ENCODE measurements at regions not wholly inside any gene's neighbourhood (a gene's known extent, or its start where the extent isn't known, plus 50 kb on each side); places are given as distances from the start of the nearest gene placed in this dataset.

- Histone ChIP-seq H3K79me1 (ENCODE audit: low read length) (no peaks in the 10 kb centered on the region), H2BK120ac (ENCODE audit: insufficient read depth, low read length, poor library complexity) (no peak overlapping the region), H3K27ac (ENCODE audit: low read depth, low read length) (no peak overlapping the region), H3K4me2 (ENCODE audit: low read length) (no peak overlapping the region), H2BK5ac (ENCODE audit: low read depth, low read length, poor library complexity) (no peak overlapping the region), H2BK12ac (ENCODE audit: low read length) (no peak overlapping the region), H4K8ac (ENCODE audit: low read depth, low read length) (no peak overlapping the region), H3K9me3 (ENCODE audit: insufficient read depth, low read depth, low read length) (peaks cover 3% of the 10 kb centered on the region), H3K23ac (ENCODE audit: low read length) (no peak overlapping the region), H2AFZ (ENCODE audit: insufficient read depth, low read length, poor library complexity) (no peak overlapping the region), H3K4me1 (ENCODE audit: control insufficient read depth in 1 of 2, insufficient read depth in 2 of 2, low read length in 2 of 2) (no peaks in the 10 kb centered on the region), H3K14ac (ENCODE audit: low read length) (no peak overlapping the region), H4K12ac (ENCODE audit: low read depth, low read length) (no peak overlapping the region), H3K79me2 (ENCODE audit: control insufficient read depth, insufficient read depth, low read length, poor library complexity) (no peaks in the 10 kb centered on the region), H2AK5ac (ENCODE audit: low read length) (no peak overlapping the region), H3K36me3 (ENCODE audit: control insufficient read depth in 1 of 2, insufficient read depth in 2 of 2, low read length in 2 of 2) (no peaks in the 10 kb centered on the region), H3K9ac (ENCODE audit: low read length) (no peak overlapping the region), H3K27me3 (ENCODE audit: insufficient read depth, low read length) (no peaks in the 10 kb centered on the region), H3K18ac (ENCODE audit: low read length) (no peak overlapping the region), H3K4me3 (ENCODE audit: low read depth, low read length) (no peak overlapping the region), H4K91ac (ENCODE audit: low read depth, low read length) (no peak overlapping the region), H3K4ac (ENCODE audit: low read depth, low read length) (no peak overlapping the region)
- DNase-seq: no peak
These were observed 548.1 kb downstream of the LTN1 start for GRCh38 chr21:28444557-28444956.

- Histone ChIP-seq H3K23ac (ENCODE audit: low read length) (no peak overlapping the region), H2AFZ (ENCODE audit: insufficient read depth, low read length, poor library complexity) (no peak overlapping the region), H3K27me3 (ENCODE audit: insufficient read depth, low read length) (no peaks in the 10 kb centered on the region), H4K12ac (ENCODE audit: low read depth, low read length) (no peak overlapping the region), H3K4ac (ENCODE audit: low read depth, low read length) (no peak overlapping the region), H3K9me3 (ENCODE audit: insufficient read depth, low read depth, low read length) (peaks cover 3% of the 10 kb centered on the region), H3K27ac (ENCODE audit: low read depth, low read length) (no peak overlapping the region), H3K79me2 (ENCODE audit: control insufficient read depth, insufficient read depth, low read length, poor library complexity) (no peaks in the 10 kb centered on the region), H3K9ac (ENCODE audit: low read length) (no peak overlapping the region), H4K8ac (ENCODE audit: low read depth, low read length) (no peak overlapping the region), H2BK120ac (ENCODE audit: insufficient read depth, low read length, poor library complexity) (no peak overlapping the region), H3K4me2 (ENCODE audit: low read length) (no peak overlapping the region), H4K91ac (ENCODE audit: low read depth, low read length) (no peak overlapping the region), H3K4me1 (ENCODE audit: control insufficient read depth in 1 of 2, insufficient read depth in 2 of 2, low read length in 2 of 2) (no peaks in the 10 kb centered on the region), H3K14ac (ENCODE audit: low read length) (no peak overlapping the region), H2BK5ac (ENCODE audit: low read depth, low read length, poor library complexity) (no peak overlapping the region), H3K79me1 (ENCODE audit: low read length) (no peaks in the 10 kb centered on the region), H3K18ac (ENCODE audit: low read length) (no peak overlapping the region), H2AK5ac (ENCODE audit: low read length) (no peak overlapping the region), H3K36me3 (ENCODE audit: control insufficient read depth in 1 of 2, insufficient read depth in 2 of 2, low read length in 2 of 2) (no peaks in the 10 kb centered on the region), H3K4me3 (ENCODE audit: low read depth, low read length) (no peak overlapping the region), H2BK12ac (ENCODE audit: low read length) (no peak overlapping the region)
- DNase-seq: no peak
- WGBS (ENCODE audit: extremely low coverage, insufficient coverage, insufficient read length): no CpG with 5 or more reads among the region's 2 CpGs
These were observed 548.6 kb downstream of the LTN1 start for GRCh38 chr21:28444111-28444510.

- Histone ChIP-seq H3K79me2 (ENCODE audit: control insufficient read depth, insufficient read depth, low read length, poor library complexity) (no peaks in the 10 kb centered on the region), H2BK5ac (ENCODE audit: low read depth, low read length, poor library complexity) (no peak overlapping the region), H4K12ac (ENCODE audit: low read depth, low read length) (no peak overlapping the region), H2BK12ac (ENCODE audit: low read length) (no peak overlapping the region), H4K8ac (ENCODE audit: low read depth, low read length) (no peak overlapping the region), H3K4ac (ENCODE audit: low read depth, low read length) (no peak overlapping the region), H3K36me3 (ENCODE audit: control insufficient read depth in 1 of 2, insufficient read depth in 2 of 2, low read length in 2 of 2) (no peaks in the 10 kb centered on the region), H3K27ac (ENCODE audit: low read depth, low read length) (no peak overlapping the region), H3K9me3 (ENCODE audit: insufficient read depth, low read depth, low read length) (peaks cover 3% of the 10 kb centered on the region), H2BK120ac (ENCODE audit: insufficient read depth, low read length, poor library complexity) (no peak overlapping the region), H3K9ac (ENCODE audit: low read length) (no peak overlapping the region), H3K27me3 (ENCODE audit: insufficient read depth, low read length) (no peaks in the 10 kb centered on the region), H3K4me3 (ENCODE audit: low read depth, low read length) (no peak overlapping the region), H3K23ac (ENCODE audit: low read length) (no peak overlapping the region), H2AFZ (ENCODE audit: insufficient read depth, low read length, poor library complexity) (no peak overlapping the region), H3K79me1 (ENCODE audit: low read length) (no peaks in the 10 kb centered on the region), H3K4me1 (ENCODE audit: control insufficient read depth in 1 of 2, insufficient read depth in 2 of 2, low read length in 2 of 2) (no peaks in the 10 kb centered on the region), H3K14ac (ENCODE audit: low read length) (no peak overlapping the region), H3K4me2 (ENCODE audit: low read length) (no peak overlapping the region), H4K91ac (ENCODE audit: low read depth, low read length) (no peak overlapping the region), H2AK5ac (ENCODE audit: low read length) (no peak overlapping the region), H3K18ac (ENCODE audit: low read length) (no peak overlapping the region)
- DNase-seq: peak in 1 of 2 donors; percentile 57
These were observed 550.1 kb downstream of the LTN1 start for GRCh38 chr21:28442624-28443023.

GRCh38 chr21:28442085-28442484, 550.6 kb downstream of the LTN1 start:
- no peak overlapping the region for H3K23ac ChIP-seq (ENCODE audit: low read length)
- peaks cover 3% of the 10 kb centered on the region for H3K9me3 ChIP-seq (ENCODE audit: insufficient read depth, low read depth, low read length)
- no peak overlapping the region for H3K27ac ChIP-seq (ENCODE audit: low read depth, low read length)
- no peak for DNase-seq
- no peak overlapping the region for H4K12ac ChIP-seq (ENCODE audit: low read depth, low read length)
- H3K4me1 ChIP-seq (ENCODE audit: control insufficient read depth in 1 of 2, insufficient read depth in 2 of 2, low read length in 2 of 2): no peaks in the 10 kb centered on the region
- H3K9ac ChIP-seq (ENCODE audit: low read length): no peak overlapping the region
- H2AK5ac ChIP-seq (ENCODE audit: low read length): no peak overlapping the region
- no peak overlapping the region for H3K4me3 ChIP-seq (ENCODE audit: low read depth, low read length)
- no peak overlapping the region for H4K91ac ChIP-seq (ENCODE audit: low read depth, low read length)
- H2BK5ac ChIP-seq (ENCODE audit: low read depth, low read length, poor library complexity): no peak overlapping the region
- no peak overlapping the region for H2BK120ac ChIP-seq (ENCODE audit: insufficient read depth, low read length, poor library complexity)
- no peak overlapping the region for H4K8ac ChIP-seq (ENCODE audit: low read depth, low read length)
- no peak overlapping the region for H3K14ac ChIP-seq (ENCODE audit: low read length)
- H3K4me2 ChIP-seq (ENCODE audit: low read length): no peak overlapping the region
- H2AFZ ChIP-seq (ENCODE audit: insufficient read depth, low read length, poor library complexity): no peak overlapping the region
- H3K79me1 ChIP-seq (ENCODE audit: low read length): no peaks in the 10 kb centered on the region
- no peaks in the 10 kb centered on the region for H3K36me3 ChIP-seq (ENCODE audit: control insufficient read depth in 1 of 2, insufficient read depth in 2 of 2, low read length in 2 of 2)
- no peaks in the 10 kb centered on the region for H3K27me3 ChIP-seq (ENCODE audit: insufficient read depth, low read length)
- H3K79me2 ChIP-seq (ENCODE audit: control insufficient read depth, insufficient read depth, low read length, poor library complexity): no peaks in the 10 kb centered on the region
- H2BK12ac ChIP-seq (ENCODE audit: low read length): no peak overlapping the region
- WGBS (ENCODE audit: extremely low coverage, insufficient coverage, insufficient read length): no CpG with 5 or more reads among the region's 4 CpGs
- H3K4ac ChIP-seq (ENCODE audit: low read depth, low read length): no peak overlapping the region
- H3K18ac ChIP-seq (ENCODE audit: low read length): no peak overlapping the region

GRCh38 chr21:28439788-28440187, 552.9 kb downstream of the LTN1 start:
- Histone ChIP-seq H3K23ac (ENCODE audit: low read length) (no peak overlapping the region), H3K79me1 (ENCODE audit: low read length) (no peaks in the 10 kb centered on the region), H4K8ac (ENCODE audit: low read depth, low read length) (no peak overlapping the region), H3K4me1 (ENCODE audit: control insufficient read depth in 1 of 2, insufficient read depth in 2 of 2, low read length in 2 of 2) (no peaks in the 10 kb centered on the region), H4K91ac (ENCODE audit: low read depth, low read length) (no peak overlapping the region), H3K27ac (ENCODE audit: low read depth, low read length) (no peak overlapping the region), H3K27me3 (ENCODE audit: insufficient read depth, low read length) (no peaks in the 10 kb centered on the region), H3K14ac (ENCODE audit: low read length) (no peak overlapping the region), H2AFZ (ENCODE audit: insufficient read depth, low read length, poor library complexity) (no peak overlapping the region), H3K9ac (ENCODE audit: low read length) (no peak overlapping the region), H2BK5ac (ENCODE audit: low read depth, low read length, poor library complexity) (no peak overlapping the region), H3K4me3 (ENCODE audit: low read depth, low read length) (no peak overlapping the region), H3K4me2 (ENCODE audit: low read length) (no peak overlapping the region), H3K9me3 (ENCODE audit: insufficient read depth, low read depth, low read length) (no peaks in the 10 kb centered on the region), H4K12ac (ENCODE audit: low read depth, low read length) (no peak overlapping the region), H2BK120ac (ENCODE audit: insufficient read depth, low read length, poor library complexity) (no peak overlapping the region), H3K4ac (ENCODE audit: low read depth, low read length) (no peak overlapping the region), H2BK12ac (ENCODE audit: low read length) (no peak overlapping the region), H3K18ac (ENCODE audit: low read length) (no peak overlapping the region), H3K79me2 (ENCODE audit: control insufficient read depth, insufficient read depth, low read length, poor library complexity) (no peaks in the 10 kb centered on the region), H2AK5ac (ENCODE audit: low read length) (no peak overlapping the region), H3K36me3 (ENCODE audit: control insufficient read depth in 1 of 2, insufficient read depth in 2 of 2, low read length in 2 of 2) (no peaks in the 10 kb centered on the region)
- no peak for DNase-seq
- WGBS (ENCODE audit: extremely low coverage, insufficient coverage, insufficient read length): no CpG with 5 or more reads among the region's 3 CpGs
